HepG2 (cell line): ENCODE measurements at regions not wholly inside any gene's neighbourhood (a gene's known extent, or its start where the extent isn't known, plus 50 kb on each side); places are given as distances from the start of the nearest gene placed in this dataset.

Experiments
- CTCF ChIP-seq: sonication (generic); formaldehyde crosslinking; IDR thresholded peaks from 2 replicates; pipeline ENCODE4 v1.5.0; 2020; ENCODE audit warnings: mild to moderate bottlenecking, missing genetic modification reagents, moderate library complexity
- PREB ChIP-seq: sonication (generic); formaldehyde crosslinking; IDR thresholded peaks from 2 replicates; pipeline ENCODE4 v1.4.0; 2020; ENCODE audit warnings: missing genetic modification reagents
- SMAD1 ChIP-seq: sonication (generic); formaldehyde crosslinking; IDR thresholded peaks from 2 replicates; pipeline ENCODE4 v1.4.0; 2020; ENCODE audit warnings: missing genetic modification reagents, low read depth, mild to moderate bottlenecking, borderline replicate concordance
- SMC3 ChIP-seq: IDR thresholded peaks from 2 replicates; pipeline ENCODE4 v1.6.1; 2011; ENCODE audit warnings: low read length, improper control_type of control experiment
- ZNF275 ChIP-seq: sonication (generic); formaldehyde crosslinking; IDR thresholded peaks from 2 replicates; pipeline ENCODE4 v1.8.0; 2022; ENCODE audit warnings: missing genetic modification reagents, mild to moderate bottlenecking, inconsistent platforms, borderline replicate concordance
- ZNF589 ChIP-seq: sonication (generic); formaldehyde crosslinking; conservative IDR thresholded peaks from 2 replicates; pipeline ENCODE4 v1.8.0; 2022; ENCODE audit warnings: mild to moderate bottlenecking, moderate library complexity, missing genetic modification reagents

- no peak for TF ChIP-seq ZNF589 (CRISPR knock-in tag)
- no peak for TF ChIP-seq SMAD1 (CRISPR knock-in tag)
- no peak for TF ChIP-seq PREB (CRISPR knock-in tag)
- TF ChIP-seq CTCF (CRISPR knock-in tag), result no peak
- no peak for TF ChIP-seq SMC3
- no peak for TF ChIP-seq ZNF275 (CRISPR knock-in tag)
Observed at GRCh38 chr17:71682174-71682494, 438.7 kb upstream of the SOX9 start.
